Right hindlimb (tissue), 1 donor: ENCODE measurements at regions not wholly inside any gene's neighbourhood (a gene's known extent, or its start where the extent isn't known, plus 50 kb on each side); places are given as distances from the start of the nearest gene placed in this dataset.
A peak's percentile ranks its signal among the peaks of the same experiment; 100 is the strongest.

Experiments used
- DNase-seq: peaks from one replicate; pipeline ENCODE4 v3.0.0-alpha.2; 2018

DNA sequence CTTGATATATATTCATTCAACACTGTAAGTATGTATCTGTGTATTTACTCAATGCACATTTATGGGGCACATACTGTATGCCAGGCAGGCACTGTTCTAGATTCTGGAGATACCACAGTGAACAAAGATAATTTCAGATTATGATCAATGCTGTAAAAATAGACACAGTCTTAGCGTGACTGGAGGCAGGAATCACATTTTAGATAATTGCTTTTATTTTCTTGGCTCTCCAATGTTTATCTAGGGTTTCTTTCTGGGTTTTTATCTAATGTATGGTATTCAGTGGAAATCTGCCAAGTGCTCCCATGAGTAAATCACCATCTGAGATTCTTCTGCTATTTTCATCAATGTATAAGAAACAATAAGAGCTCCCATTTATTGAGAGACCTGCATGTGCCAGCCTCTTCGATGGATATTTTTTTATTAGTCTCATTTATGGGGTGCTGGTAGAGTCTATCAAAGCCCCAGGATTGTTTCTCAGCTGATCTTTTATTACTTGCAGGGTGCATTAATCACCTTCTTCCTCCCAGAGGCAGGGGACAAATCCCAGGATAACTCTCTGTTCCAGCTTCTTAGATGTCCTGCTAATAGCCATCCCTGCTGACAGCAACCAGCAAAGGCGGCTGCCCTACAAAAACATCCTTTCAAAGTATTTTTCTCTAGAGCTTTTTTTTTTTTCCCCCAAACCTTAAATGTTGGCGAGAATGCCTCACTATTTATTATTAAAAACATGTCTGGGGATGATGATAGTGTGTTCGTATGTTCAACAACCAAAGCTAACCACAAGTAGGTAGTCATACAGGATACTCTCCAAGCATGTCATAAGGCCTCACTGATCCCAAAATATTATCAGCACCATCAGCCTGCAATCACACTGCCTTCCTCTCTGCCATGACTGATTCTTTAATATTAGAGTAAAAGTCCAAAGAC lies 331.0 kb upstream of the RASGRP1 start:
- DNase-seq = no peak

DNA sequence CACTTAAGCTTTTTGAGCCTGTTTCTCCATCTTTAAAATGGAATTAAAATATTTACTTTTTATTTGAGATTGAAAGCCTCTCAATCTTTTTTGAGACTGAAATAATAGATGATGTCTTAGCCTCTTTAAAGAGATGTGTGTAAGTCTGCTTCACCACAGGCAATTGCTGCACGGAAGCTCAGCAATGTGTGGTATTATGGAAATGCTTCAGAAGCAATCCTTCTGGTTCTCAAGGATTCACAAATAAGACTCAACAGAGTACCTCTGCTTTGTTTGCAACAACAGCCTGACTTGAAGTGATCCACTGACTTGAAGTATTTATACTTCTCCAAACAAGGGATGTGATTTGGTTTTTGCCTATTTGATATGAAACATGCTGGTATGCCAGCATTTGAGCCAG lies 332.0 kb upstream of the RASGRP1 start:
- no peak for DNase-seq

DNA sequence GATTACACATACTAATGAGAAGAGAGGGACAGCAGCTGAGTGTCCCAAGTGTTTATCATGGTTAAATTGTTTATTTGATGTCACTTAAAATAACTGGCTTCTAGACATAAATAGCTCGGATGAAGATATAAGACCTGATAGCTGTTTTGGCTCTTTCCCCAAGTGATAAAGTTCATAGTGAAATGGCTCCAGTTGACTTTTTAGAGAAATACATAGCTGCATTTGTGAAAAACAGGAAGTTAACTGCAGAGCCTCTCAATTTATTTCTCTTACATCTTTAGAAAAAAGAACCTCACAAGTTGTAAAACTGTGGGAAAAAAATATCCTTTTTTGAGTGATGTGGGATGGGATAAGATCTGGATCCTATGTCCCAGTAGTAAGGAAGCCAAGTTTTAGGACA lies 332.9 kb upstream of the RASGRP1 start:
- DNase-seq = no peak

DNA sequence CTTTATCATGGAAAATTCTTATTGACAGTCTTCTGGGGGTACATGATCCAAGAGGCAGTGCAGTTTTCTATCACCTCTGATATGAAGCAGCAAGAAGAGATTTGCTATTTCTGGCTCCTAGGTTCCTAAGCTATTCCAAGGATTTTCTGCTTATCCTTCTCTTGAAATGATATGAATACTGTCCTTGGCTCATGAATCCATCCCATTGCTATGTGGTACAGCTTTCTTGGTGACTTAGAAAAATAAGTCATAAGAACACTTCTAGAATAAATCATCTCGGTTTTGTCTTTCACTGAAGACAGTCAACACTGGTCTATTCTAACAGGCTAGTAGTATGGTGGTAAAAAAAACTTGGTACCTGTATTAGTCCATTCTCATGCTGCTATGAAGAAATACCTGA lies 333.6 kb upstream of the RASGRP1 start:
- DNase-seq = no peak

DNA sequence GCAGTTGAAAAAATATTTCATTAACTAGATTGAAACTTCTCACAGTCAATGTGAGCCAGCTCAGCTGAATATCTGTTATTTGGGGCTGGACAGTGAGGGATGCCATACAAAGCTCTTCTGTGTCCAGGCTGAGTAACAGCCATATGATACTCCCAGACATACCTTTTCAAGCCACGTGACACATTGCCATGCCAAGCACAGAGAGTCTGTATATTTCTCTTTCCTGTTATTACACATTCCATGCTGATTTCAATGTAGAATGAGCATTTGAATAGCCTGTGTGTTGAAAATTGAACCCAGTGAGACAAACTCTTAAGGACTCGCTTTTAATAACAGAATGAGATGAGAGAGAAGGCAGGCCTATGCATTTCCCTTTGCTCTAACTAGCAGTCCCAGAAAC lies 334.7 kb upstream of the RASGRP1 start:
- DNase-seq = peak; percentile 47

DNA sequence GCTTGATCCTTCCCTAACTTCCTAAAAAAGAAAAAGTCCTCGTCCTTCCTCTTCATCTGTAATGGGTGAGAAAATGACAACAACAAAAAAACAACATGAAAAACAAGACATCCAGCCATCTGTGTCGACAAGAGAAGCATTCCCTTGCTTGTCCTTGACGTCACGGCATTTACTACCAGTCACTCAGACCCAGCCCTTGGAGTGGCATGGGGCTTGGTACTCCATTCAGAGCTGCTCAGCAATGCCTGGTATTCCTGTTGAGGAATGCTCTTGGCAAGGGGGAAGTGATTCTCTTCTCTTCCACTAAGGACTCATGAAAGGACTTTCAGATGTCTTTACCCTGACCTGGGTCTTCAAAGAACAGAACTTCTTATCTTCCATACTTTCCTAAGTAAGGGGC lies 339.7 kb upstream of the RASGRP1 start:
- no peak for DNase-seq

DNA sequence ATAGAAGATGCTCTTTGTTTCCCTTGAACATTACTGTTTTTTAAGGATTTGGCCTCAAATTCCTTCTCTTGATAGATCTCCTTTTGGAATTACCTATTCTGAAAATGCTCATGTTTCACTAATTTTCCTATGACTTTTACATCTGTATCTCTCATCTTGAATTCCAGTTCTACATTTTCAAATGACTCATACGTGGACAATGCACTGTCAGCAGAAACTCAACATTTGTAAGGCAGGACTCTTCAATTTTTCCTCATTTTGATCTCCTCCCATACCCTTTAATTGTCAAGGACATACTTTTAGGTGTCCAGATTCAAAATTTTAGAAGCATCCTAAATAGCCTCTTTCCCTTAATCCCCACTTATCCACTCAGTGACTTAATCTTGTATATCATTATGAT lies 341.0 kb upstream of the RASGRP1 start:
- no peak for DNase-seq

DNA sequence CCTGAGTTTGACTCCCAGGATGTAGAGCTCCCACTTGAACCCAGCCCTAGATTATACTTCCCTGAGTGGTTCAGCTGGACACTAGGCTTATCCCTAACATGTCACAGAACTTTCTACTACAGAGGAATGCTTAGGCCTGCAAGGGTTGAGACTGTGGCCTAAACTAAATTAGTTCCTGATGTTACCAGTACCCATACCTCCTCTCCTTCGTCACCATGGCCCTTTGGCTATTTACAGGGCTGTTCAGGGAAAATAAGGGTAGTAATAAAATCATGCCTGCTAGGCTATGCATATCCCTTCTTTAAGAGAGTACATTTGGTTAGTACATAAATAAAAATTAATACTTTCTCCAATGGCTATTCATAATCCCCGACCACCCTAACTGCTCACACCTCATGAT lies 356.4 kb upstream of the RASGRP1 start:
- DNase-seq = no peak

DNA sequence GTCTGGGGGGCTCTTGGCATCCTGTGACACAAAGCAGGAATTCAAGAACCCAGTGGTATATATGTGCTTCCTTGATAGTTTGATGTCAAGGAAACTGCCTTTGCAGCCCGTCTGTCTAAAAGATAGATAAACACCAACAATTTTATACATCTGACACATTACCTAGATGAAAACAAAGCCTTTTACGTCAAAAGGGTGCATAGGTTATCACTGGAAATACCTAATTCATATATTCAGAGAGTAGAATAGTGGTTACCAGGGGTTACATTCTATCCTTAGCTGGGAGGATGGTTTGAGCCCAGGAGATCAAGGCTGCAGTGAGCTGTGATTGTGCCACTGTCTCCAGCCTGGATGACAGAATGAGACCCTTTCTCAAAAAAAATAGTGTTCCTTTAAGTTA lies 356.9 kb upstream of the RASGRP1 start:
- no peak for DNase-seq

DNA sequence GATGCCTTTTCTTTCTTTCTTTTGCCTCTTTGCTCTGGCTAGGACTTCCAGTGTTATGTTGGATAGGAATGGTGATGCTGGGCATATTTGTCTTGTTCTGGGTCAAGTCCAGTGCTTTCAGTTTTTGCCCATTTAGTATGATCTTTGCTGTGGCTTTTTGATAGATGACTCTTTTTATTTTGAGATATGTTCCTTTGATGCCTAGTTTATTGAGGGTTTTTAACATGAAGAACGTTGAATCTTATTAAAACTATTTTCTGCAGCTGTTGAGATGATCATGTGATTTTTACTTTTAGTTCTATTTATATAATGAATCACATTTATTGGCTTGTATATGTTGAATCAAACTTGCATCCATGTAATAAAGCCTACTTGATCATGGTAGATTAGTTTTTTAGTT lies 363.8 kb upstream of the RASGRP1 start:
- no peak for DNase-seq

DNA sequence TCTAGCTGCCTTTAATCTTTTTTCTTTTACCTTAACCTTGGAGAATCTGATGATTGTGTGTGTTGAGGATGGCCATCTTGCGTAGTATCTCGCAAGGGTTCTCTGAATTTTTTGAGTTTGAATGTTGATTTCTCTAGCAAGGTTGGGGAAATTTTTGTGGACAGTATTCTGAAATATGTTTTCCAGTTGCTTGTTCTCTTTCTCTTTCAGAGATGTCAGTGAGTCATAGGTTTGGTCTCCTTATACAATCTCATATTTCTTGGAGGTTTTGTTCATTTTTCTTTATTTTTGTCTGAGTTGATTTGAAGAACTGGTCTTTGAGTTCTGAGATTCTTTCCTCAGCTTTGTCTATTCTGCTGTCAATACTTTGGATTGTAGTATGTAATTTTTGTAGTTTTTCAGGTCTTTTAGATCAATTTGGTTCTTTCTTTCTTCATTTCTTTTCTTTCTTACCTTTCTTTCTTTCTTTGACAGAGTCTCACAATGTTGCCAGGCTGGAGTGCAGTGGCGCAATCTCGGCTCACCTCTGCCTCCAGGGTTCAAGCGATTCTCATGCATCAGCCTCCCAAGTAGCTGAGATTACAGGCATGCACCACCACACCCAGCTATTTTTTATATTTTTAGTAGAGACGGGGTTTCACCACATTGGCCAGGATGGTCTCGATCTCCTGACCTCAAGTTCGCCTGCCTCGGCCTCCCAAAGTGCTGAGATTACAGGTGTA lies 366.4 kb upstream of the RASGRP1 start:
- DNase-seq = no peak

DNA sequence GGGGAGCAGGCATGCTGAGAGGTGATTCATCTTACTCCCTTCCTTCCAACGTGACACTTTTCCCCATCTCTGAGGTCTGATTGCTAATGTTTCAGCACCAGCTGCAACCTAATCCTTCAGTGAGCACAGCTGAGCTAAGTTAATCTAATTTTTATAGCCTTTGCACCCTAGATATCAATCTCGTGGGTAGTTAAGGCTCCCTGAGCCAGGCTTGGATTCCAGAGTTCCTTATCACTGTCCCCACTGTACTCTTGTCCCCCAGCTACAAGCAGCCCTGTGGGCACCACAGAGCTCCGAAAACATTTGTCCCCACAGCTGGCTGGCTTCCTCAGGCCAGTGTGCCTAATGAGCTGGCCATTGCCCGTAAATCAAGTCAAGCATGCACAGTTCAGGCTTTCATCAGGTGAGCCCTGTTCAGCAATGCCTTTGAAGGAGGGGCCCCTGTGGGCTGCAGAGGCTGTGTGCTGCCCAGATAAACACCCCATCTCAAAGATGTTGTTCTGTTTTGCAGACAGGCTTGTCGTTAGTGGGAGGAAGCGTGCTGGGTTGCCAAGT lies 376.9 kb upstream of the RASGRP1 start:
- DNase-seq = peak; percentile 29

DNA sequence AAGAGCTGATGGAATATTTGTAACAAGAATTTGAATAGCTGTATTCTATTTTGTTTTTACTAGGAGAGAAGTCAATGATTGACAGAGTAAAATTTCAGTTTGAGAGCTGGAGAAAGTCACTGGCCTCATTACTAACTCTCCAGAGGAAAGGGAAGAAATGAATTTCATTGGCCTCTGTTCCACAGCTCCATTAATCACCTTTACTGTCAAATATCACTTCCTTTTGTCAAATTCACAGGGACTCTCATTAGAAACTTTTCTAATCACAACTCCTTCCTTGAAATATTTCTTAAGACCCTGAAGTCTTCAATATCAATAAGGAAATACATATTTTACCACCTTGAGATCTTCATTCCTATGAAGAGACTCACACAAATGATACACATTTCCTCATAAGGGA lies 379.9 kb upstream of the RASGRP1 start:
- DNase-seq = no peak

DNA sequence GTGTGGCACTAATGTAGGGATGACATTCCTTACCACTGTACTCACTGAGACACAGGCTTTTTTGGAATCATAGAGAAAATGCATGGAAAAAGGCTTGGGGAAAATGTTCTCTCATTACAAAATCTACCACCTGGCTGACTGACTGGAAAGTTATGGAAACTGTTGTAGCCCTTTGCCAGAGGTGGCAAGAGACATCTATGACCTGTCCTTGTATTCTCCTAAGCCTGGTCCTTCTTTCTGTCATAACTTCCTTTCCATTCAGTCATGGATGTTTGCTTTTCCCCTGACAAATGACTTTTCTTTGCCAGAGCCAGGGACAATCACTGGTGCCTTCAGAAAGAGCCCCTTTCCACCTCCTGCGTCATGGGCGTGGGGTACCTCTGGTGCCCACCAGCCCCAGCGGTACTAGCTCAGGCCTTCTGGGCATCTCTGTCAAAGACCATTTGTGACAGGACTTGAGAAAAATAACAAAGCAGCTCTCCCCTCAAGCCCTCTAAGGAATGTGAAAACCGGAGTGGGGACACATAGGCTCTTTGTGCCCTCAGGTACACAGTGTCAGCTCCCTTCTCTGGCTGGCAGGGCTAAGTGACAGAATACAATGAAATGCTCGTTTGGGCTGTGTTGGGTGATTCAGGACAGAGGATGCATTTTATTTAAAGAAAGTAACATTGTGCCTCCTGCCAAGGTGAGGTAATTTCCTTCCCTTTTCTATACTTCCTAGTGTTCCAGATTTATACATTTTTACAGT lies 381.1 kb upstream of the RASGRP1 start:
- no peak for DNase-seq

DNA sequence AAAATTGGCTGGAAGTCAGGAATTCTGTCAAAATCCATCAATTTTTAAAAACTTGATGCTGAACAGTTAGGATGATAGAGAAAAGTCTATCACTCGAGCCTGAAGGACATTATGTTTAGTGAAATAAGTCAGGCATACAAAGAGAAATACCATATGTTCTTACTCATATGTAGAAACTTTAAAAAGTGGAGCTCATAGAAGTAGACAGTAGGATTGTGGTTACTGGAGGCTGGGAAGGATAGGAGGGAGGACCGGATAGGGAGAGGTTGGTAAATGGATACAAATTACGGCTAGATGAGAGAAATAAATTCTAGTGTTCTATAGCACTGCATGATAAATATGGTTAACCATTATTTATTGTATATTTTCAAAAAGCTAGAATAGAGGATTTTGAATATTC lies 389.5 kb upstream of the RASGRP1 start:
- DNase-seq = no peak

DNA sequence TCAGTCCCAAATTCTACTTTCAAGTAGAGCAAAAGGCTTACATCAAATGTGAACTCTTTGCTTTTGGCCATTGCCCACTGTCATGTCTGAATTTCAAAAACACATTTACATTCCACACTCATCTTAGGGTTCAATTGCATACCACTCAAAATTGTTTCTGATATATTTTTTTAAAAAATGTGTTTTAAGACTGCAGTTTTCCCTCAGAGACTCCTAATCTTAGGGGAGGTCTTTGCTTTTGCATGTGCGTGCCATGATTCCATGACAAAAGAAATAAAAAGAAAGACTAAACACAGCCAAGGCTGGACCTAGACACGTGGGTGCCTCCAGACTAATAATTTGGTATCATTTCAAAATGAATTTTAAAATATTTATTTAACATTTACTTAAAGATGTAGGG lies 396.8 kb upstream of the RASGRP1 start:
- DNase-seq = no peak

DNA sequence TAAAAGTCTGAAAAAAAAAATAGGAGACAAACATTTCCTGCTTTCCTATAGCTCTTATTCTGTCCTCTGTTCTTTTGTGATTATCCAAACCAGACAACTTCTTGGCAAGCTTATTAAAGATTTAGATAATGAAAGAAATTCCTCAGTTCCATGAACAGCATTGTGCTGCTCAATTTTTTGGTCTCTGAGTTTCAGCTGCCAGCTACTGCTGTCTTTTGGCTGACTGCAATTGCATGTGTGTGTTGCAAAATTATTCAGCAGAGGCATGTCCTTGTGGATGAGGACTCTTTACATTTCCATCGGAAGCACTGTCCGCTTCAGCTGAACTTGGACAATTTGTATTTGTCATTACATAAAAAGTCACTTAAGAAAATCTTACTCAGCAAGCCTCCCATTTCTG lies 397.3 kb upstream of the RASGRP1 start:
- DNase-seq = peak; percentile 59

DNA sequence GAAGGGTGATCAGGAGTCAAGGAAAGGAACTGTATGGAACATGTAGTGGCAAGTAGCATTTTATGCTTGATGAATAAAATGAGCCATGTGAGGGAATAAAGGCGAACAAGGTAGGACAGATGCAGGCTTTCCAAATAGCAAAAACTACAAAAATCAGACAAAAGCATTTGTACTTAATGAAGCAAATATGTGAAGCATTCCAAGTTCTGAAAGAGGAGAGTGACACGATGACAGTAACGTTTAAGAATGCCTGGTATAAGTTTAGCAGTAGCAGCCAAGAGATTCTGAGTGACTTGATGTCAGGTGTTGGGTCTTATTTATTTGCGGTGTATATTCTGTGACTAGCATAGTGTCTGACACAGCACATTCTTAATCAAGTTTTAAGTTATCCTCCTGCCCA lies 408.2 kb upstream of the RASGRP1 start:
- no peak for DNase-seq

DNA sequence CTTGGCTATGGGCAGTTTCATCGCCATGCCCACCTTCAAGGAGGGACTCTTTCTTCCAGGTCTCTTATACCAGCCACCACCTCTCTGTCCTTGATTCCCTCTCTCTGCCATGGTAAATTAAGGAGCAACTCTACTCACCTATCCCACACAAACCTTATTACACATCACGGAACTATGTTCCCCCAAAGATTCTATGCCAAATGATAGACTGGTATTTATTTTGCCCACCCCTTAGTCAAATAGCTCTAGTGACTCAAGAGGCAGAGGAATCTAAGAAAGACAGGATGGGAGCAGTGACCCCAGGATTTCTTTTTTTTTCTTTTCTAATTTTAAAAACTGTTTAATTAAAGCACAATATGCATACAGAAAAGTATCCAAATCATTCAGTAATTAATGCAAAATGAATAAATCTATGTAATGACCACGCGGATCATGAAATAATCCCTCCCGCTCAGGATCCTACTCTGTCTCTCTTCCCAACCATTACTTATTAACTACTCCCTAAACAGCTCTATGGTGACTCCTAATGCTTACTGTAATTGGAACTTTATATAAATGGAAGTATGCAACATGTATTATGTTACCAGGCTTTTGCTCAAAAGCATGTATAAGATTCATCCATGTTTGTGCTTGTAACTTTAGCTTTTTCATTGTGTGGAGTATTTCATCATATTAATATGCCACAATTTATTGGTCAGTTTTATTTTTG lies 410.8 kb upstream of the RASGRP1 start:
- DNase-seq = no peak

DNA sequence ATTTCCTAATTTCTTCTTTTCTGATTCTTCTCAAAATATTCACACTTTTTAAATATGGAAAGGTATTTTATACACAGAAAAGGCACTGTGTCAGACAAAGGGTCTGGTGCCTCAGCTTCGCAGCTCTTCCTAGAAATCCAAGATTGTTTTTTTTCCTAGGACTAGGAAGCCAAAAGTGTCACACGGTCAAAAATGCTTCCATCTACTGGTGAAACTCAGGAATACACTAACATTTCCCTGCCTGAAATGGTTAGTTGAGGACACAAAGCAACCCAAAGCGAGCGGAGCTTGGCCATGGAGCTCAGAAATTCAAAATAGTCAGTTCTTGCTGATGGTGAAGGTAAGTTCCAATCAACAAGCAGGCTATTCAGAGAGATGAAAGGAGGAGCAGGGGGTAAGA lies 426.5 kb upstream of the RASGRP1 start:
- DNase-seq = no peak

DNA sequence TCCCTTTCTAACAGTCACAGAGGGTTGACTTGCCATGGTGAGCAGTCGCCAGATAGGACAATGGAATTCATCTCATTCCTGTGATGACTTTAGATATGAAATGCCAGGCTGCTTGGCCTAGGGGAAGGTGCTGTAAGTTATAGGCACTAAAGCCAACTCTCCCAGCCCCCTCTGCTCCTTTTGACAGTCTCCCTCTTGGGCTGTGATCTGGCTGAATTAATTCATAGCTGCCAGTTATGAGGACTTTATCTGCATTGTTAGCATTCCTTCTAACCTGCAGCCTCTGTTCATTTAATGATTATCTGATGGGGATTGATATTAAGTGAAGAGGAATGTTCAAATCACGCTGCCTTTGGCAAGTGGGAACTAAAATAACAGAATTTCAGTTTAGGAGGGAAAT lies 427.1 kb upstream of the RASGRP1 start:
- DNase-seq = no peak

DNA sequence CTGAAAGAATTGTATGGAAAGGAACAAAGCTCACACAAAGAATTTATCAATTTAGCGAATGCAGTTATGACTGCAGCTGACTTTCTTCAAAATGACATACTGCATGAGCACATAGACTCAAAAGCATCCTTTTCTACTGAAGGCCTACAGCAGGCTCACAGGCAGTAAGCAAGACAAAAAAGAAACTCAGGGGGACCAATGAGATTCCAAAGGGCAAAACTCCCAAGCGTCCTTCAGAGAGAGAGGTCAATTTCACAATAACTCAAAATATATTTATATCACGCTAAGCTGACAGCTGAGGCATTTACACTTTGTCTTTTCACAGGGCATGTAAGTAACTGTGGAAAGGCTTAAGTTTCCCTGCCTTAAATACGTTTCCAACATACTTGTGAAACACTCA lies 427.9 kb upstream of the RASGRP1 start:
- no peak for DNase-seq

DNA sequence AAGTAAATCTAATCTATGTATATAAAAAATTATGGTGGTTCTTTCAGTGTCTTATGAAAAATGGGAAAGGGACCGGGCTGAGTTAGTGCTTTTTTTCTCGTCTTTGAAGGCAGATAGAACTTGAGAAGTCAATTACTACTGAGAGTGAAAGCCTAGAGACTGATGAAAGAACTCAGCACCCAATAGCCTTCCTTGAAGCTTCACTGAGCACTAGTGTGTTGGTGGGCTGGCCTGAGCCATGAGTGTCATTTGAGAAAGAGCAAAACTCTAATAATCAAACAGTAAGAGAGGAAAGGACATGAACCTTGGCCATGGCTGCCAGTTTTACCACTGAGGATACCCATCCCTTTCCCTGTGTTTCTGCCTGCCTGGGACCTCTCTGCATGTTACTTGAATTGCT lies 428.3 kb upstream of the RASGRP1 start:
- DNase-seq = no peak
